ENCODE measurements at regions not wholly inside any gene's neighbourhood (a gene's known extent, or its start where the extent isn't known, plus 50 kb on each side); places are given as distances from the start of the nearest gene placed in this dataset.

DNA sequence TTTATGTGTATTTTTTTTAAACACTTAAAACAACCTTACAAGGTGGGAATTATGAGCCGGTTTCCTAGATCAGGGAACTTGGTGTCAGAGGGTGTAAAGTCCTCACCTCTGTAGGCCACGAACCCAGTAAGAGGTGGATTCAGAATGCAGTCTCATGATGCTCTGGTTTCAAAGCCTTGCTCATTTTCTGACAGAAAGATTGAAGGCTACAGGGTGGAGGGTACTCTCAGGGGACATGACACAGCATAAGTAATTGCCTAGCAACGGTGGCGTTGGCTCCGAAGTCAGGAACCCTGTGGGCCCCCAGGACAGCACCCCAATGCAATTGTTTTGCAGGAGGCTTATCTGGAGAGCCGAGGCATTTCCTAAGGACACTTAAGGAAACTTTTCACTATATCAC is 794.7 kb downstream of the EFNB2 start:
- DNase-seq, result no peak
- intact Hi-C loops (cut with DNase I), result no loop called here
- H3K27ac ChIP-seq, result no peak overlapping the region
- WGBS, 2 donors, result 38 to 50% methylated on average over 6 of the region's 6 CpGs
- H3K4me1 ChIP-seq, result no peaks in the 10 kb centered on the region
- H3K9me3 ChIP-seq, result no peaks in the 10 kb centered on the region
- no peaks in the 10 kb centered on the region for H3K27me3 ChIP-seq
- no peak for TF ChIP-seq POLR2A (IDR thresholded peaks at IDR 0.05)
- TF ChIP-seq, protein P1, sequence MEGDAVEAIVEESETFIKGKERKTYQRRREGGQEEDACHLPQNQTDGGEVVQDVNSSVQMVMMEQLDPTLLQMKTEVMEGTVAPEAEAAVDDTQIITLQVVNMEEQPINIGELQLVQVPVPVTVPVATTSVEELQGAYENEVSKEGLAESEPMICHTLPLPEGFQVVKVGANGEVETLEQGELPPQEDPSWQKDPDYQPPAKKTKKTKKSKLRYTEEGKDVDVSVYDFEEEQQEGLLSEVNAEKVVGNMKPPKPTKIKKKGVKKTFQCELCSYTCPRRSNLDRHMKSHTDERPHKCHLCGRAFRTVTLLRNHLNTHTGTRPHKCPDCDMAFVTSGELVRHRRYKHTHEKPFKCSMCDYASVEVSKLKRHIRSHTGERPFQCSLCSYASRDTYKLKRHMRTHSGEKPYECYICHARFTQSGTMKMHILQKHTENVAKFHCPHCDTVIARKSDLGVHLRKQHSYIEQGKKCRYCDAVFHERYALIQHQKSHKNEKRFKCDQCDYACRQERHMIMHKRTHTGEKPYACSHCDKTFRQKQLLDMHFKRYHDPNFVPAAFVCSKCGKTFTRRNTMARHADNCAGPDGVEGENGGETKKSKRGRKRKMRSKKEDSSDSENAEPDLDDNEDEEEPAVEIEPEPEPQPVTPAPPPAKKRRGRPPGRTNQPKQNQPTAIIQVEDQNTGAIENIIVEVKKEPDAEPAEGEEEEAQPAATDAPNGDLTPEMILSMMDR (IDR thresholded peaks at IDR 0.05), result no peak
- H3K4me3 ChIP-seq (replicated peaks in 1 of 3), result no peak overlapping the region
- no peaks in the 10 kb centered on the region for H3K36me3 ChIP-seq

DNA sequence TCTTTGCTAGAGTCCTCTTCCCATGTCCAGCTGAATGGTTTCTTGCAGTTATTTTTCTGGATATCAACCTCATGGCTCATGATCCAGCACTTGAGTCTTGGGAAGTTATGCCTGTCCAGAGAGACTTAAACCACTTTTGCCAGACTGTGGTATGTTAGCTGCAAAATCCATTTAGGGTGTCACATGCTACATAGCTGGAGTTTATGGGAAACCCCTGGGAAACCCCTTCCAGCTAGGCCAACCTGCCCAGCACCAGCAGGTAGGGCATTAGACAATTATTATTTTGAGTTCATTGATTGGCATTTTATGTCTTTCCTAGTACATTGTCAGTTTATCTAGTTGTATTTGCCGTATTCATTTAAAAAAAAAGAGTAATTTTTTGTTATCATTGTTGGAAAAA is 797.8 kb downstream of the EFNB2 start:
- H3K27me3 ChIP-seq, result no peaks in the 10 kb centered on the region
- intact Hi-C loops (cut with DNase I), result no loop called here
- H3K4me3 ChIP-seq (replicated peaks in 1 of 3), result no peak overlapping the region
- 91 to 96% methylated on average over 1 of the region's 1 CpG for WGBS, 2 donors
- TF ChIP-seq, protein P1 (IDR thresholded peaks at IDR 0.05), result no peak
- TF ChIP-seq POLR2A (IDR thresholded peaks at IDR 0.05), result no peak
- no peak for DNase-seq
- no peak overlapping the region for H3K27ac ChIP-seq
- H3K9me3 ChIP-seq, result no peaks in the 10 kb centered on the region
- H3K36me3 ChIP-seq, result no peaks in the 10 kb centered on the region
- H3K4me1 ChIP-seq, result no peaks in the 10 kb centered on the region

DNA sequence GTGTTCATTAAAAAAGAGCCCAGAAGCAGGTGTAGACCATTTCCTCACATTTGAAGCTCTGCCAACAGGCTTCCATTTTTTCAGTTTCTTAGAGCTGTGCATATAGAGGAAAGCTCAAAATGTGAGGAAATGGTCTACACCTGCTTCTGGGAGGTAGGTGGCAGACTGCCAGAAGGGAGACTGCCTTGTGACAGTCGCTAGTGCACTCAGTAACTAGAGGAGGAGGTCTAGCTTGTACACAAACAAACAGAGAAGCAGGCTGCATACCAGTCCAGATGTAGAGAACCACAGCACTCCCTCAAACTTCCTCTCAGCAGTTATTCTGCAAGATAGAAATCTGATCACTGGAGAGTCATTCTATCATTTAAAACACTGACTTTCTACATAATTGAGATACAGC is 800.2 kb downstream of the EFNB2 start:
- intact Hi-C loops (cut with DNase I), result no loop called here
- DNase-seq, result no peak

GRCh38 chr13:105732806-105733529 is 802.5 kb downstream of the EFNB2 start:
- Histone ChIP-seq H3K4me3 (replicated peaks in 1 of 3) (no peak overlapping the region), H3K4me1 (no peaks in the 10 kb centered on the region), H3K9me3 (no peaks in the 10 kb centered on the region), H3K36me3 (no peaks in the 10 kb centered on the region), H3K27me3 (no peaks in the 10 kb centered on the region), H3K27ac (no peak overlapping the region)
- intact Hi-C loops (cut with DNase I), result no loop called here
- 81 to 86% methylated on average over 5 of the region's 5 CpGs for WGBS, 2 donors
- no peak for DNase-seq
- TF ChIP-seq, protein P1 (IDR thresholded peaks at IDR 0.05), result no peak
- no peak for TF ChIP-seq POLR2A (IDR thresholded peaks at IDR 0.05)

More for the DNA sequence above, 800.2 kb downstream of the EFNB2 start:
- no peaks in the 10 kb centered on the region for H3K4me1 ChIP-seq
- WGBS, 2 donors, result 38 to 80% methylated on average over 1 of the region's 1 CpG
- no peak overlapping the region for H3K27ac ChIP-seq
- no peak overlapping the region for H3K4me3 ChIP-seq (replicated peaks in 1 of 3)
- TF ChIP-seq, protein P1 (IDR thresholded peaks at IDR 0.05), result no peak
- no peak for TF ChIP-seq POLR2A (IDR thresholded peaks at IDR 0.05)
- no peaks in the 10 kb centered on the region for H3K9me3 ChIP-seq
- H3K27me3 ChIP-seq, result no peaks in the 10 kb centered on the region
- no peaks in the 10 kb centered on the region for H3K36me3 ChIP-seq

GRCh38 chr13:105725887-105726286 is 809.6 kb downstream of the EFNB2 start:
- no peak overlapping the region for H3K27ac ChIP-seq
- 87 to 96% methylated on average over 8 of the region's 8 CpGs for WGBS, 2 donors
- H3K4me3 ChIP-seq (replicated peaks in 1 of 3), result no peak overlapping the region
- no peaks in the 10 kb centered on the region for H3K36me3 ChIP-seq
- DNase-seq, result no peak
- no peaks in the 10 kb centered on the region for H3K4me1 ChIP-seq
- no peaks in the 10 kb centered on the region for H3K9me3 ChIP-seq
- no peaks in the 10 kb centered on the region for H3K27me3 ChIP-seq
- TF ChIP-seq, protein P1 (IDR thresholded peaks at IDR 0.05), result no peak
- no peak for TF ChIP-seq POLR2A (IDR thresholded peaks at IDR 0.05)
- intact Hi-C loops (cut with DNase I), result no loop called here

All from thyroid gland (tissue), 4 donors.